ENCODE measurements at regions not wholly inside any gene's neighbourhood (a gene's known extent, or its start where the extent isn't known, plus 50 kb on each side); places are given as distances from the start of the nearest gene placed in this dataset.

- Histone ChIP-seq H3K18ac (ENCODE audit: extremely low read depth, low read length) (no peak overlapping the region), H3K14ac (ENCODE audit: insufficient read length) (no peak overlapping the region), H3K27me3 (replicated peaks in 1 of 4; ENCODE audit: control insufficient read depth in 3 of 4, extremely low read depth in 1 of 4, insufficient read depth in 3 of 4, low read length in 3 of 4) (no peaks in the 10 kb centered on the region), H4K8ac (ENCODE audit: extremely low read depth, insufficient read depth, low read length) (no peak overlapping the region), H2BK15ac (ENCODE audit: low read length) (no peak overlapping the region), H2BK5ac (ENCODE audit: low read depth, low read length) (no peak overlapping the region), H4K20me1 (replicated peaks in 1 of 2; ENCODE audit: control insufficient read depth in 1 of 2, insufficient read depth in 2 of 2, low read length in 2 of 2) (no peaks in the 10 kb centered on the region), H4K91ac (replicated peaks; ENCODE audit: insufficient read length, low read length) (no peak overlapping the region), H3K4ac (replicated peaks; ENCODE audit: insufficient read length, low read depth, low read length) (no peak overlapping the region), H3K4me1 (replicated peaks in 1 of 4; ENCODE audit: control insufficient read depth in 3 of 4, insufficient read depth in 4 of 4, low read length in 3 of 4) (no peaks in the 10 kb centered on the region; a peak in 1 of 7 replicates), H3K4me2 (ENCODE audit: insufficient read depth in 1 of 2, low read depth in 2 of 2, low read length in 2 of 2) (no peak overlapping the region), H3K56ac (replicated peaks; ENCODE audit: insufficient read length, low read depth, low read length) (no peak overlapping the region), H3K4me3 (ENCODE audit: extremely low read depth in 1 of 4, insufficient read depth in 2 of 4, low read depth in 3 of 4, low read length in 4 of 4) (no peak overlapping the region), H3K79me2 (ENCODE audit: control insufficient read depth in 1 of 2, insufficient read depth in 2 of 2, low read length in 2 of 2) (no peaks in the 10 kb centered on the region), H3K27ac (ENCODE audit: low read depth, low read length) (no peak overlapping the region), H2BK12ac (ENCODE audit: low read depth, low read length) (no peak overlapping the region), H3K23me2 (ENCODE audit: low read depth, low read length) (no peaks in the 10 kb centered on the region), H3K36me3 (ENCODE audit: control insufficient read depth in 2 of 4, insufficient read depth in 4 of 4, low read length in 3 of 4) (no peaks in the 10 kb centered on the region), H3K79me1 (ENCODE audit: low read depth, low read length) (no peaks in the 10 kb centered on the region), H2AK5ac (ENCODE audit: low read depth, low read length) (no peak overlapping the region), H3K9me3 (ENCODE audit: insufficient read depth in 2 of 2, low read depth in 1 of 2, low read length in 1 of 2) (no peaks in the 10 kb centered on the region), H4K5ac (ENCODE audit: insufficient read length, low read depth, low read length) (no peak overlapping the region), H3K9ac (replicated peaks in 1 of 4; ENCODE audit: extremely low read depth in 1 of 4, low read depth in 3 of 4, low read length in 3 of 4) (no peak overlapping the region), H2AFZ (ENCODE audit: low read length) (no peak overlapping the region), H2BK20ac (ENCODE audit: low read length) (no peak overlapping the region), H2BK120ac (replicated peaks; ENCODE audit: low read depth, low read length) (no peak overlapping the region), H3K23ac (ENCODE audit: insufficient read length) (no peak overlapping the region)
- FAIRE-seq, result no peak
- ChIA-PET CTCF (ENCODE audit: partially characterized antibody) (interaction anchor here (1.1 to 1.6 kb wide), 2 partner anchors 19 to 384 kb away, joined by 4 to 5 read pairs; no protein-coding TSS in a partner anchor), POLR2A (ENCODE audit: partially characterized antibody) (no interaction called here)
- 94% methylated on average over 6 of the region's 6 CpGs; no CpG with 5 or more reads in 1 of the 2 experiments for WGBS, 2 experiments (ENCODE audit: extremely low coverage in 1 of 2, insufficient coverage in 1 of 2, insufficient read length in 1 of 2, insufficient replicate concordance in 2 of 2, low coverage in 1 of 2, low lambda C conversion rate in 2 of 2, missing lambda C conversion rate in 1 of 2)
- no peak for TF ChIP-seq SUZ12 (IDR thresholded peaks at IDR 0.05; ENCODE audit: low read length)
- no peak for TF ChIP-seq SAP30 (IDR thresholded peaks at IDR 0.05; ENCODE audit: insufficient read depth, insufficient replicate concordance, low read length)
- TF ChIP-seq RAD21 (IDR thresholded peaks at IDR 0.05 in 1 of 2, conservative IDR thresholded peaks at IDR 0.05 in 1 of 2; ENCODE audit: low read depth in 2 of 2, low read length in 2 of 2), result 0 out of 4 replicates have a peak, but pooled peaks of 1 of the 2 experiments have one; percentile 2
- no peak for TF ChIP-seq JUN (IDR thresholded peaks at IDR 0.05; ENCODE audit: low read depth, low read length)
- no peak for TF ChIP-seq TCF12 (IDR thresholded peaks at IDR 0.05; ENCODE audit: low read depth, low read length)
- TF ChIP-seq RNF2 (IDR thresholded peaks at IDR 0.05; ENCODE audit: borderline replicate concordance, low read depth, low read length, missing control alignments, poor library complexity, severe bottlenecking), result no peak
- TF ChIP-seq EP300 (IDR thresholded peaks at IDR 0.05; ENCODE audit: borderline replicate concordance in 1 of 2, low read depth in 2 of 2, low read length in 2 of 2), result no peak
- TF ChIP-seq RXRA (IDR thresholded peaks at IDR 0.05; ENCODE audit: insufficient read depth, low read depth, low read length), result no peak
- DNase-seq (ENCODE audit: low read depth in 1 of 2, low spot score in 2 of 2), result no peak
These were observed 622.2 kb downstream of the ZPLD1 start for GRCh38 chr3:103057003-103057402.
